ENCODE measurements at regions not wholly inside any gene's neighbourhood (a gene's known extent, or its start where the extent isn't known, plus 50 kb on each side); places are given as distances from the start of the nearest gene placed in this dataset.

- TF ChIP-seq, protein P1, sequence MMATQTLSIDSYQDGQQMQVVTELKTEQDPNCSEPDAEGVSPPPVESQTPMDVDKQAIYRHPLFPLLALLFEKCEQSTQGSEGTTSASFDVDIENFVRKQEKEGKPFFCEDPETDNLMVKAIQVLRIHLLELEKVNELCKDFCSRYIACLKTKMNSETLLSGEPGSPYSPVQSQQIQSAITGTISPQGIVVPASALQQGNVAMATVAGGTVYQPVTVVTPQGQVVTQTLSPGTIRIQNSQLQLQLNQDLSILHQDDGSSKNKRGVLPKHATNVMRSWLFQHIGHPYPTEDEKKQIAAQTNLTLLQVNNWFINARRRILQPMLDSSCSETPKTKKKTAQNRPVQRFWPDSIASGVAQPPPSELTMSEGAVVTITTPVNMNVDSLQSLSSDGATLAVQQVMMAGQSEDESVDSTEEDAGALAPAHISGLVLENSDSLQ (IDR thresholded peaks at IDR 0.05): no peak
- TF ChIP-seq SP1 (IDR thresholded peaks at IDR 0.05) (no peak), ELF4 (IDR thresholded peaks at IDR 0.05) (no peak), FOXA1 (IDR thresholded peaks at IDR 0.05) (no peak), FOXM1 (IDR thresholded peaks at IDR 0.05; ENCODE audit: borderline replicate concordance) (no peak), TARDBP (IDR thresholded peaks at IDR 0.05) (no peak)
Observed at GRCh38 chr17:13865650-13866049, 203.7 kb upstream of the COX10 start.
